NB4 (cell line): ENCODE measurements at regions not wholly inside any gene's neighbourhood (a gene's known extent, or its start where the extent isn't known, plus 50 kb on each side); places are given as distances from the start of the nearest gene placed in this dataset.

ENCODE experiments used
- DNase-seq: peaks from one replicate; pipeline ENCODE4 v3.0.0; 2010; ENCODE audit warnings: low read depth
- H3K4me3 ChIP-seq: one replicate; pipeline ENCODE4 v1.5.1; 2011; ENCODE audit warnings: mild to moderate bottlenecking, low read depth, low read length, moderate library complexity
- CTCF ChIP-seq: IDR thresholded peaks from one replicate; pipeline ENCODE4 v1.5.1; 2012; ENCODE audit warnings: low read depth, low read length
- MAX ChIP-seq: IDR thresholded peaks from 2 replicates; pipeline ENCODE4 v1.6.1; 2011; ENCODE audit warnings: low read depth, low read length
- MYC ChIP-seq: IDR thresholded peaks from 2 replicates; pipeline ENCODE4 v1.6.1; 2011; ENCODE audit warnings: low read depth, low read length
- POLR2A ChIP-seq: IDR thresholded peaks from 2 replicates; pipeline ENCODE4 v1.6.1; 2011; ENCODE audit warnings: mild to moderate bottlenecking; ENCODE audit not compliant: insufficient read length; ENCODE audit errors: extremely low read depth

- H3K4me3 ChIP-seq = no peak overlapping the region
- no peak for TF ChIP-seq MYC
- no peak for TF ChIP-seq CTCF
- no peak for TF ChIP-seq MAX
- no peak for TF ChIP-seq POLR2A
- no peak for DNase-seq
Measured at GRCh38 chr1:147079400-147080005, 92.8 kb downstream of the PRKAB2 start.

- DNase-seq = no peak
- TF ChIP-seq MAX (no peak), POLR2A (no peak)
- no peak overlapping the region for H3K4me3 ChIP-seq
Measured at GRCh38 chr1:147078606-147079399, 93.5 kb downstream of the PRKAB2 start.

- TF ChIP-seq MAX = no peak
- TF ChIP-seq CTCF = no peak
- no peak for TF ChIP-seq POLR2A
- TF ChIP-seq MYC = no peak
- DNase-seq = no peak
- H3K4me3 ChIP-seq = no peak overlapping the region
Measured at GRCh38 chr1:147077936-147078605, 94.2 kb downstream of the PRKAB2 start.

- no peak for DNase-seq
- no peak overlapping the region for H3K4me3 ChIP-seq
- TF ChIP-seq CTCF (no peak), MYC (no peak), MAX (no peak), POLR2A (no peak)
Measured at GRCh38 chr1:147077523-147077922, 94.7 kb downstream of the PRKAB2 start.

GRCh38 chr1:147077081-147077480, 95.2 kb downstream of the PRKAB2 start:
- no peak for DNase-seq
- TF ChIP-seq CTCF = no peak
- no peak for TF ChIP-seq POLR2A
- TF ChIP-seq MYC = no peak
- no peak for TF ChIP-seq MAX
- no peak overlapping the region for H3K4me3 ChIP-seq

- TF ChIP-seq MAX = no peak
- no peak for TF ChIP-seq MYC
- no peak for TF ChIP-seq CTCF
- no peak for TF ChIP-seq POLR2A
- no peak for DNase-seq
- no peak overlapping the region for H3K4me3 ChIP-seq
Measured at GRCh38 chr1:147076442-147076841, 95.8 kb downstream of the PRKAB2 start.
